HEK293 (cell line): ENCODE measurements at regions not wholly inside any gene's neighbourhood (a gene's known extent, or its start where the extent isn't known, plus 50 kb on each side); places are given as distances from the start of the nearest gene placed in this dataset.

ENCODE experiments used
- CTCF ChIP-seq: fragments of 450-650 bp; formaldehyde crosslinking; IDR thresholded peaks from 2 replicates; pipeline ENCODE4 v1.5.1; 2016; ENCODE audit warnings: missing biosample characterization, missing genetic modification characterization
- ZBTB7A ChIP-seq: fragments of 450-650 bp; formaldehyde crosslinking; IDR thresholded peaks from 2 replicates; pipeline ENCODE4 v1.5.1; 2016; ENCODE audit warnings: low read depth, missing biosample characterization, missing genetic modification characterization
- ZNF362 ChIP-seq: fragments of 450-650 bp; formaldehyde crosslinking; IDR thresholded peaks from 2 replicates; pipeline ENCODE4 v1.5.1; 2016; ENCODE audit warnings: missing biosample characterization, missing genetic modification characterization
- ZNF404 ChIP-seq: fragments of 450-650 bp; formaldehyde crosslinking; IDR thresholded peaks from 2 replicates; pipeline ENCODE4 v1.5.1; 2017; ENCODE audit warnings: missing biosample characterization, missing genetic modification characterization
- ZNF580 ChIP-seq: fragments of 450-650 bp; formaldehyde crosslinking; IDR thresholded peaks from 2 replicates; pipeline ENCODE4 v1.5.1; 2016; ENCODE audit warnings: missing biosample characterization, missing genetic modification characterization

DNA sequence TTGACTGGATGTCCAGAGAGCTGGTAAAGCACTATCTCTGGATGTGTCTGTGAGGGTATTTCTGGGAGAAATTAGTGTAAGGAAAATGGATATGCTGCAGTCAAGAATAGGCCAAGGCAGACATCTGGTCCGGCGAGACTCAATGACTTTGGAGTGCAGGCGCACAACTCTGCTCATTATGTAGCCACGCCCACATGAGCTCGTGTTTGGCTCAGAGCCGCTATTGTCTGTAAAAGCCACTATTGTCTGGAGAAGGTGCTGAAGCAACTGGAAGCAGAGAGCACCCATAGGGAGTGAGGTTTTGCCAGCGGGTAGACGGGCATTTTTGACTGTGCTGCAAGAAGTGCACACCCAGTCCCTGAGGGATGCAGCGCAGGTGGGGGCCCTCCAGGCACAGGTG, 305.0 kb upstream of the POU3F2 start:
- no peak for TF ChIP-seq ZBTB7A (tag by site-specific recombination)
- TF ChIP-seq ZNF362 (tag by site-specific recombination), result no peak
- no peak for TF ChIP-seq ZNF580
- TF ChIP-seq CTCF, result no peak
- TF ChIP-seq ZNF404, result no peak
